Lower lobe of right lung (tissue), 2 donors: ENCODE measurements at regions not wholly inside any gene's neighbourhood (a gene's known extent, or its start where the extent isn't known, plus 50 kb on each side); places are given as distances from the start of the nearest gene placed in this dataset.

Source experiments
- ATAC-seq, 2 donors: fragments of 200-7000 bp; cut with Tn5 transposase; one replicate each; pipeline ENCODE4 v1.9.1; 2020 to 2022; ENCODE audit warnings: mild to moderate bottlenecking in 2 of 2, moderate library complexity in 2 of 2
- DNase-seq: peaks from one replicate; pipeline ENCODE4 v3.0.0-alpha.2; 2020
- H3K27ac ChIP-seq: fragments of 200-600 bp; one replicate; pipeline ENCODE4 v1.8.0; 2022
- H3K27me3 ChIP-seq: fragments of 200-600 bp; one replicate; pipeline ENCODE4 v1.8.0; 2022; ENCODE audit warnings: low read depth
- H3K36me3 ChIP-seq: fragments of 200-600 bp; one replicate; pipeline ENCODE4 v1.8.0; 2022; ENCODE audit warnings: mild to moderate bottlenecking
- H3K4me1 ChIP-seq: fragments of 200-600 bp; one replicate; pipeline ENCODE4 v1.8.0; 2022
- H3K4me3 ChIP-seq: fragments of 200-600 bp; one replicate; pipeline ENCODE4 v1.8.0; 2022; ENCODE audit warnings: mild to moderate bottlenecking
- H3K9me3 ChIP-seq: fragments of 200-600 bp; one replicate; pipeline ENCODE4 v1.8.0; 2022
- CTCF ChIP-seq: fragments of 200-600 bp; IDR thresholded peaks from one replicate; pipeline ENCODE4 v1.8.0; 2022; ENCODE audit warnings: antibody characterized with exemption, mild to moderate bottlenecking
- intact Hi-C: fragments of 100-400 bp; cut with DNase I; formaldehyde crosslinking; loops from one replicate; pipeline ENCODE4 v1.11.0; 2022
- donor health status: DM: no; HTN: yes; CAD: no; lungs with severe emphysema.

GRCh38 chr2:6148882-6149281 is 456.7 kb downstream of the SOX11 start:
- Histone ChIP-seq H3K4me1 (no peaks in the 10 kb centered on the region), H3K27ac (no peak overlapping the region), H3K27me3 (no peaks in the 10 kb centered on the region), H3K4me3 (no peak overlapping the region), H3K36me3 (no peaks in the 10 kb centered on the region), H3K9me3 (peaks cover 3% of the 10 kb centered on the region)
- no peak for ATAC-seq
- no peak for TF ChIP-seq CTCF
- DNase-seq, result no peak
- intact Hi-C loops, result no loop called here

- DNase-seq (no peak), ATAC-seq (no peak)
- Histone ChIP-seq H3K27me3 (no peaks in the 10 kb centered on the region), H3K9me3 (no peaks in the 10 kb centered on the region), H3K27ac (no peak overlapping the region), H3K4me1 (no peaks in the 10 kb centered on the region), H3K4me3 (no peak overlapping the region), H3K36me3 (no peaks in the 10 kb centered on the region)
- no peak for TF ChIP-seq CTCF
- intact Hi-C loops, result no loop called here
Observed at GRCh38 chr2:6159606-6160005, 467.4 kb downstream of the SOX11 start.

GRCh38 chr2:6163932-6164331 is 471.7 kb downstream of the SOX11 start:
- H3K4me1 ChIP-seq, result no peaks in the 10 kb centered on the region
- TF ChIP-seq CTCF, result no peak
- no peak for ATAC-seq
- no peak overlapping the region for H3K27ac ChIP-seq
- H3K36me3 ChIP-seq, result no peaks in the 10 kb centered on the region
- no peak for DNase-seq
- intact Hi-C loops, result no loop called here
- no peaks in the 10 kb centered on the region for H3K27me3 ChIP-seq
- H3K9me3 ChIP-seq, result no peaks in the 10 kb centered on the region
- no peak overlapping the region for H3K4me3 ChIP-seq

- H3K4me1 ChIP-seq, result no peaks in the 10 kb centered on the region
- no peaks in the 10 kb centered on the region for H3K9me3 ChIP-seq
- no peak for TF ChIP-seq CTCF
- no peak overlapping the region for H3K27ac ChIP-seq
- no peaks in the 10 kb centered on the region for H3K27me3 ChIP-seq
- H3K4me3 ChIP-seq, result no peak overlapping the region
- H3K36me3 ChIP-seq, result no peaks in the 10 kb centered on the region
- no peak for DNase-seq
- intact Hi-C loops, result no loop called here
- ATAC-seq, result no peak
Observed at GRCh38 chr2:6164986-6165747, 473.0 kb downstream of the SOX11 start.

- Histone ChIP-seq H3K27ac (no peak overlapping the region), H3K27me3 (no peaks in the 10 kb centered on the region), H3K9me3 (no peaks in the 10 kb centered on the region), H3K4me1 (no peaks in the 10 kb centered on the region), H3K4me3 (no peak overlapping the region), H3K36me3 (no peaks in the 10 kb centered on the region)
- intact Hi-C loops, result no loop called here
- TF ChIP-seq CTCF, result no peak
- ATAC-seq (no peak), DNase-seq (no peak)
Observed at GRCh38 chr2:6167592-6168138, 475.5 kb downstream of the SOX11 start.
